SK-N-SH (cell line): ENCODE measurements at regions not wholly inside any gene's neighbourhood (a gene's known extent, or its start where the extent isn't known, plus 50 kb on each side); places are given as distances from the start of the nearest gene placed in this dataset.

Source experiments
- EP300 ChIP-seq, 2 experiments: IDR thresholded peaks; 2 replicates each; pipeline versions ENCODE4 v1.4.0 to v1.6.1; 2012; ENCODE audit warnings: borderline replicate concordance in 1 of 2, low read depth in 1 of 2, low read length in 1 of 2
- FOXJ3 ChIP-seq: sonication (generic); formaldehyde crosslinking; IDR thresholded peaks from 2 replicates; pipeline ENCODE4 v1.5.1; 2020; ENCODE audit warnings: mild to moderate bottlenecking, missing genetic modification reagents
- MXI1 ChIP-seq: IDR thresholded peaks from 2 replicates; pipeline ENCODE4 v1.6.1; 2012; ENCODE audit warnings: mild to moderate bottlenecking, low read depth, low read length, improper control_type of control experiment
- TF ChIP-seq, protein P1 (sequence below): fragments of 200-600 bp; sonication (generic); IDR thresholded peaks from 2 replicates; pipeline ENCODE4 v1.6.1; 2017; ENCODE audit warnings: antibody characterized with exemption, mild to moderate bottlenecking, moderate library complexity
- TF ChIP-seq, protein P2 (sequence below): IDR thresholded peaks from 2 replicates; pipeline ENCODE4 v1.6.1; 2012; ENCODE audit warnings: mild to moderate bottlenecking, low read depth, low read length, moderate library complexity
- TF ChIP-seq, protein P3 (sequence below): IDR thresholded peaks from 2 replicates; pipeline ENCODE4 v1.4.0; 2012; ENCODE audit warnings: low read depth

DNA sequence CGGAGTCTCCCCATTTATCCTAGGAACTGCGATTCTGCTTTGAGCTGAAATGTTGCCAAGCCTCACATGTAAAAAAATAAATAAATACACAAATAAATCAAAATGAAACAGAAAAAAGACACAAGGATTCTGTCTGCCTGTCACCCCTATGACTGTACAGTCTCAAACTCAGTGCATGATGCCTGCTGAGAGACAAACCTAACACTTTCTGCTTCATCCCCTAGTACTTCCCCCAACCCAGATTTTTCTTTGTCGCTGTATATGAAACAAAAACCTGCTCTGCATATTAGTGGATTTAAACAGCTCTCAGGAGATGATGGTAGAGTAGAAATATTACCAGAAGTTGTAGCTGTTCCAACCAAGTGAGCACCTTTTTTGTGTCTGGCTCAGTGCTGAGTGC lies 530.7 kb upstream of the CFAP20DC start:
- TF ChIP-seq EP300 (IDR thresholded peaks at IDR 0.05; ENCODE audit: borderline replicate concordance in 1 of 2, low read depth in 1 of 2, low read length in 1 of 2) (no peak), FOXJ3 (CRISPR knock-in tag) (no peak), MXI1 (no peak)
- TF ChIP-seq, protein P1, sequence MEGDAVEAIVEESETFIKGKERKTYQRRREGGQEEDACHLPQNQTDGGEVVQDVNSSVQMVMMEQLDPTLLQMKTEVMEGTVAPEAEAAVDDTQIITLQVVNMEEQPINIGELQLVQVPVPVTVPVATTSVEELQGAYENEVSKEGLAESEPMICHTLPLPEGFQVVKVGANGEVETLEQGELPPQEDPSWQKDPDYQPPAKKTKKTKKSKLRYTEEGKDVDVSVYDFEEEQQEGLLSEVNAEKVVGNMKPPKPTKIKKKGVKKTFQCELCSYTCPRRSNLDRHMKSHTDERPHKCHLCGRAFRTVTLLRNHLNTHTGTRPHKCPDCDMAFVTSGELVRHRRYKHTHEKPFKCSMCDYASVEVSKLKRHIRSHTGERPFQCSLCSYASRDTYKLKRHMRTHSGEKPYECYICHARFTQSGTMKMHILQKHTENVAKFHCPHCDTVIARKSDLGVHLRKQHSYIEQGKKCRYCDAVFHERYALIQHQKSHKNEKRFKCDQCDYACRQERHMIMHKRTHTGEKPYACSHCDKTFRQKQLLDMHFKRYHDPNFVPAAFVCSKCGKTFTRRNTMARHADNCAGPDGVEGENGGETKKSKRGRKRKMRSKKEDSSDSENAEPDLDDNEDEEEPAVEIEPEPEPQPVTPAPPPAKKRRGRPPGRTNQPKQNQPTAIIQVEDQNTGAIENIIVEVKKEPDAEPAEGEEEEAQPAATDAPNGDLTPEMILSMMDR: no peak
- TF ChIP-seq, protein P2, sequence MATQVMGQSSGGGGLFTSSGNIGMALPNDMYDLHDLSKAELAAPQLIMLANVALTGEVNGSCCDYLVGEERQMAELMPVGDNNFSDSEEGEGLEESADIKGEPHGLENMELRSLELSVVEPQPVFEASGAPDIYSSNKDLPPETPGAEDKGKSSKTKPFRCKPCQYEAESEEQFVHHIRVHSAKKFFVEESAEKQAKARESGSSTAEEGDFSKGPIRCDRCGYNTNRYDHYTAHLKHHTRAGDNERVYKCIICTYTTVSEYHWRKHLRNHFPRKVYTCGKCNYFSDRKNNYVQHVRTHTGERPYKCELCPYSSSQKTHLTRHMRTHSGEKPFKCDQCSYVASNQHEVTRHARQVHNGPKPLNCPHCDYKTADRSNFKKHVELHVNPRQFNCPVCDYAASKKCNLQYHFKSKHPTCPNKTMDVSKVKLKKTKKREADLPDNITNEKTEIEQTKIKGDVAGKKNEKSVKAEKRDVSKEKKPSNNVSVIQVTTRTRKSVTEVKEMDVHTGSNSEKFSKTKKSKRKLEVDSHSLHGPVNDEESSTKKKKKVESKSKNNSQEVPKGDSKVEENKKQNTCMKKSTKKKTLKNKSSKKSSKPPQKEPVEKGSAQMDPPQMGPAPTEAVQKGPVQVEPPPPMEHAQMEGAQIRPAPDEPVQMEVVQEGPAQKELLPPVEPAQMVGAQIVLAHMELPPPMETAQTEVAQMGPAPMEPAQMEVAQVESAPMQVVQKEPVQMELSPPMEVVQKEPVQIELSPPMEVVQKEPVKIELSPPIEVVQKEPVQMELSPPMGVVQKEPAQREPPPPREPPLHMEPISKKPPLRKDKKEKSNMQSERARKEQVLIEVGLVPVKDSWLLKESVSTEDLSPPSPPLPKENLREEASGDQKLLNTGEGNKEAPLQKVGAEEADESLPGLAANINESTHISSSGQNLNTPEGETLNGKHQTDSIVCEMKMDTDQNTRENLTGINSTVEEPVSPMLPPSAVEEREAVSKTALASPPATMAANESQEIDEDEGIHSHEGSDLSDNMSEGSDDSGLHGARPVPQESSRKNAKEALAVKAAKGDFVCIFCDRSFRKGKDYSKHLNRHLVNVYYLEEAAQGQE: no peak
- TF ChIP-seq, protein P3, sequence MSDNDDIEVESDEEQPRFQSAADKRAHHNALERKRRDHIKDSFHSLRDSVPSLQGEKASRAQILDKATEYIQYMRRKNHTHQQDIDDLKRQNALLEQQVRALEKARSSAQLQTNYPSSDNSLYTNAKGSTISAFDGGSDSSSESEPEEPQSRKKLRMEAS: no peak
